Fibroblast of skin of right biceps (primary cell): ENCODE measurements at regions not wholly inside any gene's neighbourhood (a gene's known extent, or its start where the extent isn't known, plus 50 kb on each side); places are given as distances from the start of the nearest gene placed in this dataset.
"Not testable (repeated sequence)": the region's sequence is repeated elsewhere in the genome, so short reads cannot be mapped to it uniquely, and the experiment has no call there.

Source experiments
- DNase-seq: peaks from one replicate; pipeline ENCODE4 v3.0.0-alpha.2; 2013

- DNase-seq, result no peak
These were observed 205.9 kb upstream of the SEMA3D start for GRCh38 chr7:85392789-85393188.

GRCh38 chr7:85392326-85392725 is 205.5 kb upstream of the SEMA3D start:
- peak; percentile 1 for DNase-seq

GRCh38 chr7:85386460-85386859 is 199.6 kb upstream of the SEMA3D start:
- no peak for DNase-seq

DNA sequence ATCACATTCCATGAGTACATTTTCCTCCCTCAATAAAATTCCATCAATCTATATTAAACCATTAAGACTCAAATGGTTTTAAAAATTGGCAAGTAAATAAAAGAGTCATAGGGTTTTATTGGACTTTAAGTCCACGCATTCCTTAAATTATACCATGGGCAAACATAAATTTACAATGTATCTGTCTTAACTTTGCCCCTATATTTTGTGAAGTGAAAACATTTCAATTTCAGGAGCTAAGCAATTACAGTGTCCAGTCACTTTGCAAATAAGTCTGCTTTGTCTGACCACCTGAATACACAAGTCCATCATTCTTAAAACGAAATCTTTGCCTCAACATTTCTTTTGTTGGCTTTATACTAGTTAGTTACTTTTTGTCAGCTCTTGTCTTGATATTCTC is 197.5 kb upstream of the SEMA3D start:
- no peak for DNase-seq

GRCh38 chr7:85381212-85381611 is 194.4 kb upstream of the SEMA3D start:
- no peak for DNase-seq

GRCh38 chr7:85376589-85376988 is 189.7 kb upstream of the SEMA3D start:
- DNase-seq, result no peak

DNA sequence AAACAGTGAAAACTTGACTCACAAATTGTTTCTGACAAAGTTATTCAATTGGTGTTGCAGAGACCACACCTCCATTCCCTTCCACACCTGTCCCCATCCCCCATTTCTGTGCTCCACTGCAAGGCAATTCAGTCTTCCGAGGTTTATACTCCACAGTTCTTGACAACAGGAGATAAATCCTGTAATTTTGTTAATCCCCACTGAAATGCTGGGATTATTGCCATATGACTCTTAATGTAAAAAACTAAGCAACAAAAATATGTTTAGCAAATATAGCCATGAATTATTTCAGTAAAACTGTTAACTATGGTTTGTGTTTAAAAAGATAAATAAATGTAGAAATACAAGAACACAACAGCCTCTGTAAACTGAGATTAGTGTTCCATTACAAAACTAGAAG is 170.1 kb upstream of the SEMA3D start:
- DNase-seq, result no peak

DNA sequence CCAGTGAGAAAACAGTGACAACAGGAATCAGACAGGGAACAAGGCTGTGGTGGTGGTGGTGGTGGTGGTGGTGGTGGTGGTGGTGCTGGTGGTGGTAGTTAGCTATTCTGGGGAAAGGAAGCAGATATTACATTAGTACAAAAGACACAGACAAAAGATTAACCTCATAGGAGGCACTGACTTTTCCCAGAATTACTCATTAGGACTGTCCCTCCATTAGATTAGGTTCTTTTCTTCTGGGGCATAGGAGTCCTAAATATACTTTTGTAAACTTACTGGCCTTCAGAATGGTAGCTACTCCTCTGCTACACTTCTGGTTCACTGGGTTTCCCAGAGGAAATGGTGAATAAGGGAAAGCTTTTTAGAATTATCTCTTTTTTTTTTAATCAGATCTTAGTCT is 156.6 kb upstream of the SEMA3D start:
- no peak for DNase-seq

DNA sequence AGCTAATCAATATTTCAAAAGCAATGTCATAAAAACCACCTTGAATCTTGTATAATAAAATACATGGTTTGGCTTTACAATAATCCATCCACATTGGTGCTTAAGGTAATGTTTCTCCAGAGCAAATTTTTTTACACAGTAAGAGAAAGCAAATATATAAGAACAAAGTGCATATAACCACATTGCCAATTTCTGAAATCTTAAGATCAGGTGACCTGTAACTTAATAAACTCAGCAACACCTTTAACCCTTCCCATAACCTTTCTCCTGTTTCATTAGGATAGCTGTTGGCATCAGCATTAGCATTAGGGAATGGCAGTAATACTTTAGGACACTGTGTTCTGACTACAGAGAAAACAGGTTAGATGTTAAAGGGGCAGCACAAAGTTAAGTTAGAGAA is 155.9 kb upstream of the SEMA3D start:
- no peak for DNase-seq

- DNase-seq, result no peak
These were observed 155.1 kb upstream of the SEMA3D start for GRCh38 chr7:85341973-85342372.

- DNase-seq, result no peak
These were observed 154.3 kb upstream of the SEMA3D start for GRCh38 chr7:85341121-85341520.

DNA sequence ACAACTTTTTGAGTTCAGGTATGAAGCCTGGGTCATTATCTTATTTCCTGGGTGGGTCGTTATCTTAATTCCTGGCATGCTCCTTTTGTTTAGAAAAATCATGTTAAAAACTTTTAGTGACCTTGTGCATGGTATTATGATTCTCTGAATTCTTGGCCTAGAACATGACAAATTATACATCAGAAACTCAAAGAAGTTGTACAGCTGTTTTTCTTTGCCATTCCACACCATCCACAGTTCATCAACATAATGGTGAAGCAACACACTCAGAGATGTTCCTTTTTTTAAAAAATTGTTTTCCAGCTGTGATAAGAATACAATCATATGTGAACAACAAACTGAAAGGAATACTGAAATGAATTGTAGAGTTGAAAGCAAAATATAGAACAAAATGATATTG is 149.2 kb upstream of the SEMA3D start:
- DNase-seq, result no peak

GRCh38 chr7:85335113-85335512 is 148.3 kb upstream of the SEMA3D start:
- DNase-seq, result not testable (repeated sequence)

DNA sequence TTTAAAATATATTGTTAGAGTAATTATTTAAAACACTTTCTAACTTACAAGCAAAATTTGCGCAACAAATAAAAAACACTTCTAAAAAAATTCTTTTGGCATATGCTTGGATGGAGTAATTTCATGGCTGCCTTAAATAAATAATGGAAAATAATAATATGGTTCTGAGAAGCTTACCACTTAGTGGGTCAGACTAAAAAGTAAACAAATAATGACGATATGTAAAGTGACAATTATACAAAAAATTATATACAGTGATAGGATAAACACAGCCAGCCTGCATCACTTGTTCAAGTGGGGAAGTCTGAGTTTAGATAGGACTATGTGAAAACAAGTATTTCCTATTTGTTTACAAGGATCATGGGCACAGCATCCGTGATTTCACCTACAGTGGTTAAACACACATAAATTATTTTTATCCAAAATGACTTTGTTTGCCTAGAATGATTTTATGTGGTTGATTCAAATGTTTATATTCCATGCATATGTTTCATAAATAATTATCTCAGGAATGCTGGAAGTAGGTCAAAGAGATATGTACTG is 141.7 kb upstream of the SEMA3D start:
- DNase-seq, result peak; percentile 0

DNA sequence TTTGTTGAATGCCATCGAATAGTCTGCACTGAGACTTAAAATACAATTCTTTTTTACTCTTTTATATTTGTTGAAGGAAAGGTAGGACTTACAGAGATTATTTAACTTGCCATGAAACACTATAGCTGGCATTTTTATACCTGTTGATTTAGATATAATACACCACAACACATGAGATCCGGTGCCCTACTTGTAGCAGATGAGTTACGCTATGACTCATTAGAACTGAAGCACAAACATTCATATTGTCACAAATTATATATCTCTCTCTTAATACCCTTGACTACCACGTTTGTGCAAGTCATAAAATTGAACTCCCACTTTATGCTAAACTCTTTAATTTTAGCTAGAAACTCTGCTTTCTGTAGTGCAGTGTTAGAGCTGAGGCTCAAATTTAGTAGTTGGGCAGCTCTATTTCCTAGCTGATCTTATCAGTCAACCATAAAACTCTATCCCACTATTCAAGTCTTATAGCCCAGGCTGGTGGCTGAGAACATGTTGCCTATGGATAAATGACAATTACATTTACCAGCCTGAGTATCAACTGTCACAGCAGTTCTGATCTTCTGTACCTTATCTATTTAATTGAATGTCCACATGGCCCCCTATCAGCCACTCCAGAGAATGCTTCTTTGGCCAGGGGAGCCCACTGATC is 137.4 kb upstream of the SEMA3D start:
- DNase-seq, result no peak

DNA sequence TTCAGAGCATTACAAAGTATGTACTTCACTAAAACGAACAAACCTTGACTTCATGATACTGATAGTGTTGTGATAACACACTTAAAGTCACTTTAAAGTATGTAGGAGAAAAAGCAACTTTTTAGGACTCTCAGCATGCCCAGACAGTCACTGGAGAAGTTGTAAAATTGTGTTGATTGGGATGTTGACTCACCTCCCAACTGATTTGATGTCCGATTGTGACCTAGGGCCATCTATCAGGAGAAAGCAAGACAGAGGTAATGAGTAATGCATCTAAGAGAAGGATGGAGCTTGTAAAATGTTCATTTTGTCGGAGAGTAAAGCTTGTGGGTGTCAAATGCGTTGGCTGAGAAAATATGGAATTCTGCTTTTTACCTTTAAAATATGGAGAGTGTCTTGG is 135.4 kb upstream of the SEMA3D start:
- DNase-seq, result no peak

DNA sequence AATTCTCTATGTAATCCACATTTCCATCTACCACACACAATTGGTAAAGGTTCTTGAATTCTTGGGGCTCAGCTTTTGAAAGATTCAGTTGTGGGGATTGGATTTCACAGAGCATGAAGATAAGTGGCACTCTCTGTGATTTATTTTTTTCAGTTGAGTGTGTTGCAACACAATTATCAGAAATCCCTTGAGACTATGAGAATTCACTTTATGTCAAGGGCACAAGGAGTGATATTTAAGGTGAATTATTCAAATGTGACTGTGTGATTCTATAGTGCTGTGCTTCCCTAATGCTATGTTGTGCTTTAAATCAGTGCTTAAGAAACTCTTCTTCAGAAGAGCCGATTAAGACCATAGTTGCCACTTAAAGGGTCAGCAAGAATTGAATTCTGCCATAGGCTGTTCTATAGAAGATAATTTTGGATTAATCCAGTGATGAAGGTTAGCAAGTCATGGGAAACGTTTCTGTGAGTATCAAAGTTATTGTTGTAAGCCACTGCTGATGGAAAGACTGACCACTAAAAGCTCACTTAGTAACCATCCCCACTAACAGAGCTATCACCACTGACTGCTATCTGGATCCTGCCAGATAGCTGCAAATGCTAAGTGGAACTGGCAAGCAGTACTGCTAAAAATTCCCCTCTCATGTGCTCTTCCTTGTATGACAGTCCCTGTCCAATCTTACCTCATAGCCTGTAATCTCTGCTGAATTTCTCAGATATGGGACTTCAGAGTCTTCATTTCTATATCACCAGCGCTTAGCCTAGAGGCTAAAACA is 134.0 kb upstream of the SEMA3D start:
- no peak for DNase-seq

DNA sequence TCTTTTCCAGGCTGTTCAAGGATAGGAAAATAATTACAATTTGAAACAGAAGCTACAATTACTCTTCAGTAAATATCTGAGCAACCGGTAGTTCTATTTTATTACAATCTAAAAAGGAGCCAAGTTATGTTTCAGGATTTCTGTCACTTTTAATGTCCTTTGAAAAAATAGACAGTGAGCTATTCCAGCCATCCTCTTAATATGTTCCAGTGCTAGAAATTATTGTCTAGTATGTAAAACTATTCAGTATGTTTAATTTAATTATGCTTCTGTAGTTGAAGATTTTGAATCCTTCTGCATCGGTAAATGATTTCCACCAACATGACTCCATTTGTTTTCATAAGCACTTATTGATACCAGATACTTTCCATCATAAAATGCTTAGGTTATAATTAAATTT is 129.6 kb upstream of the SEMA3D start:
- DNase-seq, result no peak

GRCh38 chr7:85310301-85310700 is 123.4 kb upstream of the SEMA3D start:
- no peak for DNase-seq

DNA sequence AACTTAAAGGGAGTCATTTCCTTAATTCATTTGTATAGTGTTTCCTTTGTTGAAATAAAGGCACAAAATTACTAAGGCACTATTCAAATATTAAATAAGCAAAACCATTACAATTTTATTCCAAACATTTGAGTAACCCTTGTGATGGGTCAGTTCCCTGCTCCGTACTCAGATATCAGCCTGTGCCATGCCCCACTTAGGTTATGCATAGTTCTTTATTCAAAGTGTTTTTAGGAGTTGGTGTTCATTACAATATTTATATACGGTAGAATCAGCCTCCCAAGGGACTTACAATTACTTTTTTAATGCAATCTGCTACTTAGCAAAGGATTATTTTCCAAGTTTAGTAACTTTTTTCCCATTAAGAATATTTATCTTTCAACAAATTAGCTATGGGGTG is 119.3 kb upstream of the SEMA3D start:
- DNase-seq, result no peak

DNA sequence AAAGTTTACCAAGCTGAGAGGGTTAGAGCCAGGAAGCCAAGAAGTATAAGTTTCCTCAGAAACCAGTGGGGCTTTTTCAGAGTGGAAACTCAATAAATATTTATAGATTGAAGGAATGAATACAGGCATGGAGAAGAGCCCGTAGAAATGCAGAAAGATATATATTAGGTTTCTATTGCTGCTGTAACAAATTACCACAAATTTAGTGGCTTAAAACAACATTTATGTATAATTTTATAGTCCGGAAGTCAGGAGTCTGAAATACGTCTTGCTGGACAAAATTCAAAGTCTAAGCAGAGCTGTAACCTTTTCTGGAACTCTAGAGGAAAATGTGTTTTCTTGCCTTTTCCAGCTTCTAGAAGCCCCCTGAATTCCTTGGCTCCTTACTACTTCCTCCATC is 107.3 kb upstream of the SEMA3D start:
- no peak for DNase-seq

DNA sequence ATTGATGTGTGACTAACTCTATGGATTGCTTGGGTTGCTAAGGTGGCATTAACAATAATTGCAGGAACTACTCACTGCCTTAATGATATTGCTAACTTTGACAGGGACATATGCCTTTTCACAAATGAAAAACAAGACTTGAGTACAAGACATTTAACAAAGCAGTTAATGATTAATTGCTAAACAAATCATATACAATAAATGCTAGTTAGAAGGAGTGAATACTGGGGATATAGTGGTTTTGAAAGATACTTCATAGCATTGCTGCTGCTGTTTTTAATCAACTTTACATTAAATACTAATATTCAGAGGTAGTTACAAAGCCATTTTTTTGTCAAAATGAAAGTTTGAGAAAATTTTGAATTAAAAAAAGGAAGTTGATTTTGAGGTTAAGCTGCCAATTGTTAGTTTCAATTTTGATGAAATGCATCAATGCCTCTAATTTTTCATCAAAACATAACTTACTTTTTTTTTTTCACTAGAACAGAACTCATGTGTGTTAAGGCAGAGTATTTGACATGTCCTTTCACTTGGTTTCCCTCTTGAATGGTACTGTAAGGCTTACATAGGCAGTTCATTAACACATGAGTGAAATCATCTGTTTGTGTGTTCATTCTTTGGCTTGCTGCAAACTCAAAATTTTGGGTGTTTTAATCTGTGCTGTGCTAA is 106.2 kb upstream of the SEMA3D start:
- no peak for DNase-seq

GRCh38 chr7:85290269-85290668 is 103.4 kb upstream of the SEMA3D start:
- DNase-seq, result no peak

DNA sequence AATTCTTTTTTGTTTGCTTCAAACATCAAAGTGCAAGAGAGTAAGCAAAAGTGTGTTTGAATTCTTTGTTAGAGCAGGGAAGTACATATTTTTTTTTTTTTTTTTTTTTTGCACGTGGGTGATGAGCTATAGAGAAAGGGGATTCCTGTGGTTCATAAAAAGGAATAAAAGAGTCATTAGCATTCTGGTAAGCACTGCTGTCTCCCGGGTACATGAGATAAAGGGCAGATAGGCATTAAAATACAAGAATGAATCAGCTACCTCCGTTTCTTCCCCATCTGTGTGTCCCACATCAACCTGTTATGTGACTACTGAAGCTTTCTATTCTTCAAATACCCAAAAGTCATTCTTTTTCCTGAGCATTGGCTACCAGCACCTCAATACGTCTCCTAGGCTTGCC is 102.4 kb upstream of the SEMA3D start:
- peak; percentile 22 for DNase-seq
